A549 (cell line): ENCODE measurements at regions not wholly inside any gene's neighbourhood (a gene's known extent, or its start where the extent isn't known, plus 50 kb on each side); places are given as distances from the start of the nearest gene placed in this dataset.

Experiments
- ATAC-seq, 2 experiments: fragments of 200-7000 bp in 1 of 2; fragments of >200 bp in 1 of 2; cut with Nextera tagmentation in 1 of 2; cut with Tn5 transposase in 1 of 2; 3 replicates each; pipeline versions ENCODE4 v1.8.0 to v1.9.1; 2018 to 2020; ENCODE audit warnings: mild to moderate bottlenecking in 1 of 2, moderate library complexity in 1 of 2
- CTCF ChIA-PET: fragments of 300-600 bp; sonication (Branson Sonifier 250); formaldehyde crosslinking; extraction: SDS; loops from one replicate; lab custom pipeline; 2021; ENCODE audit warnings: antibody characterized with exemption, inconsistent platforms; lab: Yijun Ruan, JAX
- POLR2A ChIA-PET: fragments of 350-600 bp; formaldehyde crosslinking; extraction: SDS; loops from one replicate; lab custom pipeline; 2021; ENCODE audit warnings: antibody characterized with exemption, inconsistent platforms; lab: Yijun Ruan, JAX
- DNase-seq, 2 experiments: peaks; one replicate each; pipeline versions ENCODE4 v3.0.0 to v3.0.0-alpha.2; 2011 to 2016; ENCODE audit warnings: low read depth in 1 of 2, low spot score in 1 of 2
- FAIRE-seq: peaks from 2 replicates; lab custom pipeline; 2011; peaks lifted over from hg19 to GRCh38; lab: Jason Lieb, UNC
- H3K27ac ChIP-seq, 2 experiments: fragments of >200 bp; sonication (Bioruptor Twin); formaldehyde crosslinking; 3 replicates each; pipeline ENCODE4 v1.5.1; 2016 to 2017
- H3K4me1 ChIP-seq: fragments of >200 bp; sonication (Bioruptor Twin); formaldehyde crosslinking; 3 replicates; pipeline ENCODE4 v1.6.1; 2016
- H3K4me2 ChIP-seq: fragments of >200 bp; sonication (Bioruptor Twin); formaldehyde crosslinking; 3 replicates; pipeline ENCODE4 v1.6.1; 2016
- H3K4me3 ChIP-seq: fragments of >200 bp; sonication (Bioruptor Twin); formaldehyde crosslinking; 3 replicates; pipeline ENCODE4 v1.5.1; 2016
- H3K9me3 ChIP-seq: fragments of >200 bp; sonication (Bioruptor Twin); formaldehyde crosslinking; 3 replicates; pipeline ENCODE4 v1.6.1; 2016
- ATOH8 ChIP-seq: fragments of 250-450 bp; sonication (Bioruptor Pico); IDR thresholded peaks from 2 replicates; pipeline ENCODE4 v1.5.0; 2020; ENCODE audit warnings: low read depth, mild to moderate bottlenecking, moderate library complexity
- BCL3 ChIP-seq: fragments of >200 bp; sonication (Bioruptor Twin); formaldehyde crosslinking; IDR thresholded peaks from 3 replicates; pipeline ENCODE4 v1.6.1; 2016
- BHLHE40 ChIP-seq: IDR thresholded peaks from 2 replicates; pipeline ENCODE4 v1.6.1; 2012; ENCODE audit warnings: low read depth, low read length, inconsistent platforms
- CBX2 ChIP-seq: fragments of 200-600 bp; sonication (generic); IDR thresholded peaks from 2 replicates; pipeline ENCODE4 v1.6.1; 2016; ENCODE audit warnings: low read depth, mild to moderate bottlenecking, borderline replicate concordance
- CBX8 ChIP-seq: fragments of 200-600 bp; sonication (generic); IDR thresholded peaks from 2 replicates; pipeline ENCODE4 v1.6.1; 2016
- CEBPB ChIP-seq, 2 experiments: fragments of >200 bp in 1 of 2; sonication (Bioruptor Twin) in 1 of 2; formaldehyde crosslinking in 1 of 2; IDR thresholded peaks; 2 replicates each; pipeline ENCODE4 v1.6.1; 2012 to 2016
- CHD2 ChIP-seq: fragments of 150-350 bp; IDR thresholded peaks from 2 replicates; pipeline ENCODE4 v1.6.1; 2014; ENCODE audit warnings: low read length; ENCODE audit not compliant: partially characterized antibody
- EHF ChIP-seq: fragments of 250-450 bp; sonication (Bioruptor Pico); IDR thresholded peaks from 2 replicates; pipeline ENCODE4 v1.5.0; 2020; ENCODE audit warnings: mild to moderate bottlenecking
- EHMT2 ChIP-seq: fragments of 200-600 bp; sonication (generic); IDR thresholded peaks from 2 replicates; pipeline ENCODE4 v1.6.1; 2016; ENCODE audit warnings: antibody characterized with exemption, low read depth, mild to moderate bottlenecking, moderate library complexity
- EP300 ChIP-seq, 2 experiments: fragments of >200 bp; sonication (Bioruptor Twin); formaldehyde crosslinking; IDR thresholded peaks; 2 replicates in 1 of 2; 3 replicates in 1 of 2; pipeline ENCODE4 v1.6.1; 2016 to 2017
- ESRRA ChIP-seq: fragments of 150-350 bp; IDR thresholded peaks from 2 replicates; pipeline ENCODE4 v1.6.1; 2014; ENCODE audit warnings: mild to moderate bottlenecking, low read length, borderline replicate concordance
- FOXS1 ChIP-seq: fragments of 250-450 bp; sonication (Bioruptor Pico); IDR thresholded peaks from 2 replicates; pipeline ENCODE4 v1.5.0; 2020; ENCODE audit warnings: mild to moderate bottlenecking, moderate library complexity
- HDAC2 ChIP-seq: fragments of 200-600 bp; sonication (generic); IDR thresholded peaks from 2 replicates; pipeline ENCODE4 v1.6.1; 2016
- HES2 ChIP-seq: fragments of >200 bp; sonication (Bioruptor Twin); formaldehyde crosslinking; IDR thresholded peaks from 2 replicates; pipeline ENCODE4 v1.6.1; 2016
- HOXB13 ChIP-seq: fragments of 250-450 bp; sonication (Bioruptor Pico); IDR thresholded peaks from 2 replicates; pipeline ENCODE4 v1.5.0; 2020; ENCODE audit warnings: low read depth, mild to moderate bottlenecking, moderate library complexity
- HOXB5 ChIP-seq: fragments of 250-450 bp; sonication (Bioruptor Pico); IDR thresholded peaks from 2 replicates; pipeline ENCODE4 v1.5.0; 2020; ENCODE audit warnings: mild to moderate bottlenecking, moderate library complexity
- JUN ChIP-seq, 2 experiments: fragments of >200 bp; sonication (Bioruptor Twin); formaldehyde crosslinking; IDR thresholded peaks; 2 replicates in 1 of 2; 3 replicates in 1 of 2; pipeline ENCODE4 v1.6.1; 2016 to 2017
- KDM5A ChIP-seq: fragments of 200-600 bp; sonication (generic); IDR thresholded peaks from 2 replicates; pipeline ENCODE4 v1.6.1; 2016; ENCODE audit warnings: antibody characterized with exemption, mild to moderate bottlenecking
- NFE2L2 ChIP-seq: fragments of 150-350 bp; conservative IDR thresholded peaks from 2 replicates; pipeline ENCODE4 v1.6.1; 2014; ENCODE audit warnings: low read length
- NR3C1 ChIP-seq: fragments of >200 bp; sonication (Bioruptor Twin); formaldehyde crosslinking; IDR thresholded peaks from 3 replicates; pipeline ENCODE4 v1.6.1; 2017
- POLR2AphosphoS2 ChIP-seq: conservative IDR thresholded peaks from 2 replicates; pipeline ENCODE4 v1.6.1; 2012; ENCODE audit warnings: low read length, improper control_type of control experiment, inconsistent platforms
- RAD21 ChIP-seq, 2 experiments: fragments of >200 bp in 1 of 2; sonication (Bioruptor Twin) in 1 of 2; formaldehyde crosslinking in 1 of 2; IDR thresholded peaks in 1 of 2; conservative IDR thresholded peaks in 1 of 2; 2 replicates in 1 of 2; 3 replicates in 1 of 2; pipeline ENCODE4 v1.6.1; 2012 to 2018; ENCODE audit warnings: inconsistent platforms in 1 of 2
- RARB ChIP-seq: fragments of 250-450 bp; sonication (Bioruptor Pico); IDR thresholded peaks from 2 replicates; pipeline ENCODE4 v1.8.0; 2021; ENCODE audit warnings: mild to moderate bottlenecking, moderate library complexity
- RCOR1 ChIP-seq: fragments of 150-350 bp; IDR thresholded peaks from 2 replicates; pipeline ENCODE4 v1.6.1; 2014; ENCODE audit warnings: antibody characterized with exemption, low read length, low read depth
- SMC3 ChIP-seq: fragments of >200 bp; sonication (Bioruptor Twin); formaldehyde crosslinking; IDR thresholded peaks from 3 replicates; pipeline ENCODE4 v1.6.1; 2018; ENCODE audit warnings: inconsistent platforms
- USF2 ChIP-seq: fragments of 450-650 bp; IDR thresholded peaks from 2 replicates; pipeline ENCODE4 v1.6.1; 2014; ENCODE audit warnings: antibody characterized with exemption
- ZFP36 ChIP-seq: fragments of 450-650 bp; IDR thresholded peaks from 2 replicates; pipeline ENCODE4 v1.6.1; 2014; ENCODE audit warnings: borderline replicate concordance; ENCODE audit not compliant: partially characterized antibody
- ZSCAN20 ChIP-seq: fragments of 250-450 bp; sonication (Bioruptor Pico); IDR thresholded peaks from 2 replicates; pipeline ENCODE4 v1.8.0; 2022; ENCODE audit warnings: mild to moderate bottlenecking, moderate library complexity
- WGBS: methylation state at CpG from one replicate; pipeline ENCODE4 v1.1.6; 2017; ENCODE audit errors: missing lambda C conversion rate; 5-methylcytosine and 5-hydroxymethylcytosine counted together
- TF ChIP-seq, protein P1 (sequence below): IDR thresholded peaks from 2 replicates; pipeline ENCODE4 v1.6.1; 2012; ENCODE audit warnings: low read depth, borderline replicate concordance
- TF ChIP-seq, protein P2 (sequence below): IDR thresholded peaks from 2 replicates; pipeline ENCODE4 v1.6.1; 2012

DNA sequence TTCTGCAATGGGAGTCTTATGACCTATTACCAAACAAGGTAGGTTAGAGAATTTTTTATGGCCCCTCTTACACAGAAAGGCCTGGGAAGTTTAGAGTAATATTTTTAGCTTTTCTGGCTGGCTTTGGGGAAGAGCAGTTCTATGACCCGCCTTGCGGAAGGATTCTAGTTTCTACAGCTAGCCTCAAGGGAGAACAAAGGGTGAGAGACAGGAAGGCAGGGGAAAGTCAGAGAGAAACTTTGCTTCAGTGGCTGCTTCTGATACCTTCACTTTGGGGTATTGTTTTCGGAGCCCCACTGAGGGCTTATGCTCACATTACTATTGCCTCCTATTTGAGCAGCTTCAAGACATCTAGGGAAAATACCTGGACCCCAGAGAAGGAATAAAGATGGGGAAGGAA lies 80.7 kb upstream of the NUDT4 start:
- Histone ChIP-seq H3K27ac (no peak overlapping the region), H3K4me2 (no peak overlapping the region), H3K9me3 (no peaks in the 10 kb centered on the region), H3K4me3 (no peak overlapping the region), H3K4me1 (no peaks in the 10 kb centered on the region)
- ATAC-seq (no peak), DNase-seq (no peak), FAIRE-seq (no peak)
- POLR2A ChIA-PET, result no interaction called here
- TF ChIP-seq ZSCAN20 (no peak), NR3C1 (no peak), CBX2 (no peak), ESRRA (no peak), POLR2AphosphoS2 (no peak), JUN (IDR thresholded peaks at IDR 0.05) (no peak), BHLHE40 (no peak), EP300 (IDR thresholded peaks at IDR 0.05) (no peak)
- CTCF ChIA-PET, result interaction anchor here (0.6 to 1.3 kb wide), 2 partner anchors 310 to 322 kb away, joined by 3 read pairs; no protein-coding TSS in a partner anchor
- WGBS, result 89% methylated on average over 3 of the region's 3 CpGs

GRCh38 chr12:93297536-93297935 lies 80.2 kb upstream of the NUDT4 start:
- WGBS, result 91% methylated on average over 2 of the region's 2 CpGs

DNA sequence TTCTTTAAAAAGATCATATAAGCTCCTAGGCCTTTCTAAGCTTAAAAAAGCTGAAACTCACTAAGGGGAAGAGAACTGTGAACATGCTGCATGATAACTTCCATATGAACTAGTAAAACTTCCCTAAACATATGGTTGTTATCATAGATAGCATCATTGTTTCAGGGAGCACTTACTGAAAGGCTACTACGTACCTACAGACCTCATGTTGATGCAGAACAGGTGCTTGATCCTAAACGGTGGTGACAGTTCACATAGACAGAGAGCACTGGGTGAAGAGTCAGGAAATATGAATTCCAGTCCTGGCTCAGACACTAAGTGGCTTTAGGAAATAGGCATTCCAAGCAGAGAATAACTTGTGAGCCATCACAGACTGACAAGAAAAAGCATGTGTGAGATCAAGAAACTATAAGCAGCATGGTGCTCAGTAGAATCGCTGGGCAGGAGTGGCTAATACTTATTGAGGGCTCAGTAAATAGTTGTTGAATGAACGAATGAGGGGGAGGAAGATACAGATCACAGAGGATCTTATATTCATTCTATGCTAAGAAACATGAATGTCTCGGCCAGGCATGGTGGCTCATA lies 78.4 kb upstream of the NUDT4 start:
- H3K27ac ChIP-seq, result no peak overlapping the region
- ChIA-PET POLR2A (no interaction called here), CTCF (no interaction called here)
- no peak for FAIRE-seq
- no peak for DNase-seq
- 48% methylated on average over 5 of the region's 5 CpGs for WGBS
- H3K4me3 ChIP-seq, result no peak overlapping the region
- H3K9me3 ChIP-seq, result no peaks in the 10 kb centered on the region
- no peak for ATAC-seq
- H3K4me1 ChIP-seq, result no peaks in the 10 kb centered on the region
- no peak overlapping the region for H3K4me2 ChIP-seq
- TF ChIP-seq EP300 (IDR thresholded peaks at IDR 0.05) (no peak), HES2 (no peak), RCOR1 (no peak), ZFP36 (no peak), HDAC2 (no peak), EHMT2 (no peak), BCL3 (no peak), SMC3 (no peak), FOXS1 (no peak), EHF (CRISPR knock-in tag) (no peak), NFE2L2 (no peak), BHLHE40 (no peak), KDM5A (no peak), NR3C1 (no peak)
- TF ChIP-seq, protein P1, sequence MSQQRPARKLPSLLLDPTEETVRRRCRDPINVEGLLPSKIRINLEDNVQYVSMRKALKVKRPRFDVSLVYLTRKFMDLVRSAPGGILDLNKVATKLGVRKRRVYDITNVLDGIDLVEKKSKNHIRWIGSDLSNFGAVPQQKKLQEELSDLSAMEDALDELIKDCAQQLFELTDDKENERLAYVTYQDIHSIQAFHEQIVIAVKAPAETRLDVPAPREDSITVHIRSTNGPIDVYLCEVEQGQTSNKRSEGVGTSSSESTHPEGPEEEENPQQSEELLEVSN, result no peak

More at GRCh38 chr12:93297536-93297935, 80.2 kb upstream of the NUDT4 start:
- TF ChIP-seq, protein P2, sequence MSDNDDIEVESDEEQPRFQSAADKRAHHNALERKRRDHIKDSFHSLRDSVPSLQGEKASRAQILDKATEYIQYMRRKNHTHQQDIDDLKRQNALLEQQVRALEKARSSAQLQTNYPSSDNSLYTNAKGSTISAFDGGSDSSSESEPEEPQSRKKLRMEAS, result no peak
- TF ChIP-seq HOXB13 (CRISPR knock-in tag) (no peak), ATOH8 (CRISPR knock-in tag) (no peak), HES2 (no peak), HOXB5 (CRISPR knock-in tag) (no peak), ZSCAN20 (no peak), CEBPB (IDR thresholded peaks at IDR 0.05) (no peak), POLR2AphosphoS2 (no peak), CHD2 (no peak), USF2 (no peak), RCOR1 (no peak), NFE2L2 (no peak), CBX8 (no peak), RARB (CRISPR knock-in tag) (no peak), RAD21 (conservative IDR thresholded peaks at IDR 0.05 in 1 of 2, IDR thresholded peaks at IDR 0.05 in 1 of 2) (no peak), ZFP36 (no peak)
- CTCF ChIA-PET, result interaction anchor here (1.3 kb wide), 1 partner anchor 310 kb away, joined by 3 read pairs; no protein-coding TSS in a partner anchor
- Histone ChIP-seq H3K27ac (no peak overlapping the region), H3K9me3 (no peaks in the 10 kb centered on the region), H3K4me2 (no peak overlapping the region), H3K4me3 (no peak overlapping the region), H3K4me1 (no peaks in the 10 kb centered on the region)
- POLR2A ChIA-PET, result no interaction called here
- no peak for DNase-seq
- FAIRE-seq, result no peak
- ATAC-seq, result no peak
